Adrenal gland (tissue), 9 donors: ENCODE measurements at regions not wholly inside any gene's neighbourhood (a gene's known extent, or its start where the extent isn't known, plus 50 kb on each side); places are given as distances from the start of the nearest gene placed in this dataset.

ENCODE experiments used
- DNase-seq, 7 donors: peaks; one replicate each; pipeline ENCODE4 v3.0.0-alpha.2; 2019 to 2020
- H3K27ac ChIP-seq, 5 donors: fragments of 200-600 bp; sonication (generic) in 4 of 5; 1 replicate in 3 of 5; 2 replicates in 2 of 5; pipeline versions ENCODE4 v1.5.1 to v1.8.0; 2016 to 2020; ENCODE audit warnings: mild to moderate bottlenecking in 1 of 5
- H3K27me3 ChIP-seq: fragments of 200-600 bp; 2 replicates; pipeline ENCODE4 v1.8.0; 2021
- H3K36me3 ChIP-seq, 2 donors: fragments of 200-600 bp; replicated peaks in 1 of 2; 1 replicate in 1 of 2; 2 replicates in 1 of 2; pipeline versions ENCODE4 v1.5.1 to v1.8.0; 2018 to 2022
- H3K4me1 ChIP-seq, 2 donors: fragments of 200-600 bp; replicated peaks in 1 of 2; 1 replicate in 1 of 2; 2 replicates in 1 of 2; pipeline versions ENCODE4 v1.5.1 to v1.8.0; 2018 to 2021
- H3K4me3 ChIP-seq, 4 donors: fragments of 200-600 bp; sonication (generic) in 3 of 4; one replicate each; pipeline ENCODE4 v1.5.1; 2016 to 2018
- H3K9me3 ChIP-seq, 3 donors: fragments of 200-600 bp; sonication (generic) in 1 of 3; replicated peaks in 1 of 3; 1 replicate in 2 of 3; 2 replicates in 1 of 3; pipeline versions ENCODE4 v1.5.1 to v1.8.0; 2016 to 2021
- POLR2A ChIP-seq, 2 donors: fragments of 450-650 bp; IDR thresholded peaks; one replicate each; pipeline ENCODE4 v1.6.1; 2017; ENCODE audit warnings: antibody characterized with exemption in 2 of 2, mild to moderate bottlenecking in 2 of 2, moderate library complexity in 1 of 2
- WGBS, 4 donors: extraction: QIAGEN DNeasy Blood & Tissue Kit in 2 of 4; methylation state at CpG; one replicate each; pipeline versions ENCODE4 v1.1.5 to v1.1.7; 2013 to 2017; 5-methylcytosine and 5-hydroxymethylcytosine counted together
- intact Hi-C, 2 donors: fragments of 100-400 bp; cut with DNase I; formaldehyde crosslinking; loops; one replicate each; pipeline versions ENCODE4 v1.14.1 to v1.15.0; 2022 to 2023
- TF ChIP-seq, protein P1 (sequence below), 6 experiments: fragments of 450-650 bp in 4 of 6; fragments of 200-600 bp in 2 of 6; sonication (generic) in 1 of 6; IDR thresholded peaks; 1 replicate in 5 of 6; 2 replicates in 1 of 6; pipeline versions ENCODE4 v1.5.1 to v1.8.0; 2016 to 2021; ENCODE audit warnings: antibody characterized with exemption in 6 of 6, mild to moderate bottlenecking in 2 of 6, moderate library complexity in 1 of 6
- donor health status: healthy with polysubstance abuse.
- donor health status: Bipolar disorder and iron deficiency.
- donor health status: DM: yes; HTN: yes; CAD: no.
- donor health status: DM: no; HTN: no; CAD: no.
- donor health status: DM: no; HTN: no; CAD: no.

DNA sequence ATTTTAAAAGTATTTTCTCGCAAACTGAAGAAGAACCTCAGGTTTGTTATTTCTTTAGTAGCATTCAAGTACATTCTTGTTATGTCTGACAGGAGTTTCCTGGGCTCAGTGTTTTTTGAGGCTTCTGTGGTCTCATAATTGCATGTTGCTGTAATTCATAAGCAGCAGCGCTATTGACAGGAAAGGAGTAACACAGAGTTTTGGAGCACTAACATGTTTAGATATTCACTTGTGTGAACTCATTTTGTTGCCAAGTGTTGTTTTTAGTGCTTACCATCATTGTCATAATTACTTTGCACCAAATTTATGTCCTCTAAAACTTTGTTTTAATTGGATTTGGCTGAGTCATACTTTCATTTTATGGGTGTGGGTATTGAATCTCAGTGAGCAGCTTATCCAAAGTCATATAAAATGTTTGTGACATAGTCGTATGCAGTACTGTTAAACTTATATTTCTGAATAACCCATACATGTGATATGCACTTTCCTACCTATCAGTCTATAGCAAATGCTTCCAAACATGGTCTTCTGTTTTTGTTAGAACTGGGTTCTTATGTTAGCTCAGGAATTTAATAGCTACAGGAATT is 358.7 kb upstream of the CTSO start:
- no peaks in the 10 kb centered on the region for H3K27me3 ChIP-seq
- no peak for TF ChIP-seq POLR2A (IDR thresholded peaks at IDR 0.05)
- TF ChIP-seq, protein P1, sequence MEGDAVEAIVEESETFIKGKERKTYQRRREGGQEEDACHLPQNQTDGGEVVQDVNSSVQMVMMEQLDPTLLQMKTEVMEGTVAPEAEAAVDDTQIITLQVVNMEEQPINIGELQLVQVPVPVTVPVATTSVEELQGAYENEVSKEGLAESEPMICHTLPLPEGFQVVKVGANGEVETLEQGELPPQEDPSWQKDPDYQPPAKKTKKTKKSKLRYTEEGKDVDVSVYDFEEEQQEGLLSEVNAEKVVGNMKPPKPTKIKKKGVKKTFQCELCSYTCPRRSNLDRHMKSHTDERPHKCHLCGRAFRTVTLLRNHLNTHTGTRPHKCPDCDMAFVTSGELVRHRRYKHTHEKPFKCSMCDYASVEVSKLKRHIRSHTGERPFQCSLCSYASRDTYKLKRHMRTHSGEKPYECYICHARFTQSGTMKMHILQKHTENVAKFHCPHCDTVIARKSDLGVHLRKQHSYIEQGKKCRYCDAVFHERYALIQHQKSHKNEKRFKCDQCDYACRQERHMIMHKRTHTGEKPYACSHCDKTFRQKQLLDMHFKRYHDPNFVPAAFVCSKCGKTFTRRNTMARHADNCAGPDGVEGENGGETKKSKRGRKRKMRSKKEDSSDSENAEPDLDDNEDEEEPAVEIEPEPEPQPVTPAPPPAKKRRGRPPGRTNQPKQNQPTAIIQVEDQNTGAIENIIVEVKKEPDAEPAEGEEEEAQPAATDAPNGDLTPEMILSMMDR (IDR thresholded peaks at IDR 0.05): no peak
- intact Hi-C loops: no loop called here
- WGBS, 4 donors: 58 to 66% (median 64%) methylated on average over 3 of the region's 3 CpGs
- no peaks in the 10 kb centered on the region for H3K4me1 ChIP-seq
- no peaks in the 10 kb centered on the region for H3K9me3 ChIP-seq
- no peak overlapping the region for H3K4me3 ChIP-seq
- no peaks in the 10 kb centered on the region for H3K36me3 ChIP-seq
- H3K27ac ChIP-seq: no peak overlapping the region
- no peak for DNase-seq

DNA sequence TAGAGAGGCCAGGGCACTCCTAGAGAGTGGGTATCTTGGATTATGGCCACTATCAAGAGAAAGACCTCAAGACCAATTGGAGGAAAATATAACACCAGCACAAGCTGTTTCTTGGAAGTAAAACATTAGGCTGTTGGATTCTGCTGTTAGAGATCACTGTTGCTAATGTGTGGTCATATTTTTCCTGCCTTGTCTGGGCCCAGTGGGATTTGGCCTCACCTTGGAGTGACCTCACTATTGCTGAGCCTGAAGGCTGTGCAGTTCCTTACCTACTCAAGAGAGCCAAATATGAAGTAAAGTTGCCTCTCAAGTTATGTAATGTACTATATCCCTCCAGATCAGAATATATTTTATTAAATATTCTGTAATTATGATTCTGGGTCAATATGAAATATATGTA is 355.4 kb upstream of the CTSO start:
- Histone ChIP-seq H3K36me3 (no peaks in the 10 kb centered on the region), H3K27me3 (no peaks in the 10 kb centered on the region), H3K4me3 (no peak overlapping the region), H3K9me3 (no peaks in the 10 kb centered on the region), H3K27ac (no peak overlapping the region), H3K4me1 (no peaks in the 10 kb centered on the region)
- DNase-seq: no peak
- intact Hi-C loops: no loop called here
- TF ChIP-seq, protein P1 (IDR thresholded peaks at IDR 0.05): no peak
- TF ChIP-seq POLR2A (IDR thresholded peaks at IDR 0.05): no peak

DNA sequence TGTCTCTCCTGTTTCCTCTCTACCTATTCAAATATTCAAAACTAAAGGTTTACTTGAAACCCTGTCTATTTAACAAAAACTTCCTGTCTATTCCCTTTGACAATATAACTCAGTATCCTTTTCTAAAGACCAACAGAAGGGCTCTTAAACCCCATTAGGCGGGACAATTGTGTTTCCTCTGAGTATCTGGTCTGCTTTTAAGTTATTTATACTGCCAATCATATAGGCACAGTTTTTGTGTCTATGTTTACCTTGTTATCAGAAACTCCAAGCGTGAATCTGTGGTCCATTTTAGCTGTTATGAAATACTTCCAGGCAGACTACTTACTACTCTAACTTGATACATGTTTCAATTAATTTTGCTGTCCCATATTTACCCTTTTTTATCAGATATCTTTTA is 350.0 kb upstream of the CTSO start:
- H3K4me3 ChIP-seq: no peak overlapping the region
- DNase-seq: no peak
- TF ChIP-seq, protein P1 (IDR thresholded peaks at IDR 0.05): no peak
- TF ChIP-seq POLR2A (IDR thresholded peaks at IDR 0.05): no peak
- 59 to 74% (median 66%) methylated on average over 2 of the region's 2 CpGs for WGBS, 4 donors
- intact Hi-C loops: no loop called here
- no peak overlapping the region for H3K27ac ChIP-seq
- no peaks in the 10 kb centered on the region for H3K27me3 ChIP-seq
- H3K36me3 ChIP-seq: no peaks in the 10 kb centered on the region
- no peaks in the 10 kb centered on the region for H3K4me1 ChIP-seq
- no peaks in the 10 kb centered on the region for H3K9me3 ChIP-seq

DNA sequence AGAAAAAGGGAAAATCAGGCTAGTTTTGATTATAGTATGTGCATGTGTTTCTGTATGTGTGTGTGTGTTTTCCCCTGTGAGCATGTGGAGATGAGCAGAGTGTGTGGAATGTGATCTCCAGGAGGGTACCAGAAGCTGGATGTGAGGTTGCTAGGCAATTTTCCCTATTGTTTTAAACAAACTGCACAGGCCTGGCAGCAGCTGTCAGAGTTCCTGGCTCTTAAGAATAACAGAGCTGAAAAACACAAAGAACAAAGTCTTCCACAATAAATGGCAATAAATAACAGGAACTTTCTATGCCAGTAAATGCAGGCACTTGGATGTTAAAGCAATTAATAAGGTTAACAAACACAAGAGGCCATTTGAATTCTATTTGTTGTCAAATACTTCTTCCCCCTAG is 344.6 kb upstream of the CTSO start:
- Histone ChIP-seq H3K9me3 (no peaks in the 10 kb centered on the region), H3K36me3 (no peaks in the 10 kb centered on the region), H3K4me1 (no peaks in the 10 kb centered on the region), H3K4me3 (no peak overlapping the region), H3K27ac (no peak overlapping the region), H3K27me3 (no peaks in the 10 kb centered on the region)
- TF ChIP-seq, protein P1 (IDR thresholded peaks at IDR 0.05): no peak
- no peak for TF ChIP-seq POLR2A (IDR thresholded peaks at IDR 0.05)
- intact Hi-C loops: no loop called here
- no peak for DNase-seq
